DMS79 (cell line): ENCODE measurements at regions not wholly inside any gene's neighbourhood (a gene's known extent, or its start where the extent isn't known, plus 50 kb on each side); places are given as distances from the start of the nearest gene placed in this dataset.

Experiments
- DNase-seq: peaks from one replicate; lab custom pipeline; 2025; lab: John Stamatoyannopoulos, UW

DNA sequence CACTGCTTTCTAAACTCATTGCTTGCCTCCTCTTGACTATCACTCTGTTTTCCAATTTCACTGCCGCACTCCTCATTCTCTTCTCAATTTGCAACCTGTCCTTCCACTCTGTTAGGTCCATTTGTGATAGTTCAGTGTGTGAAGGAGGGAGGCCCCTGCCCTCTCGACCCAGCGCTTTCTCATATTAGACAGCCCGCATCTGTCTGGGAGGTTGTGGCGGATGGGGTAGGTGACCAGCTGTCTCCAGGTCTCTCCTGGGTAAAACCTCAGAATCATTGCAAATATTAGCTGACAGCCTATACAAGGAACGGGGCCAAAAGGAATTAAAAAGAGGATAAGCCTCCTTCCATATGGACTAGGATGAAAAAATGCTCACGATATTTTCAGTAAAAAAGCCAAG, 358.3 kb downstream of the SHQ1 start:
- no peak for DNase-seq

DNA sequence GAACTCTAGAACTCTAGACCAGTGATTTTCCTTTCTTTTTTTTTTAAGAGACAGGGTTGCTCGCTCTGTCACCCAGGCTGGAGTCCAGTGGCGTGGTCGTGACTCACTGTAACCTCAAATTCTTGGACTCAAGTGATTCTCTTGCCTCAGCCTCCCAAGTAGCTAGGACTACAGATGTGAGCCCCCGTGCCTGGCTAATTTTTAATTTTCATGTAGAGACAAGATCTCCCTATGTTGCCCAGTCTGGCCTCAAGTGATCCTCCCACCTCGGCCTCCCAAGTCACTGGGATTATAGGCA, 359.6 kb downstream of the SHQ1 start:
- DNase-seq: no peak

DNA sequence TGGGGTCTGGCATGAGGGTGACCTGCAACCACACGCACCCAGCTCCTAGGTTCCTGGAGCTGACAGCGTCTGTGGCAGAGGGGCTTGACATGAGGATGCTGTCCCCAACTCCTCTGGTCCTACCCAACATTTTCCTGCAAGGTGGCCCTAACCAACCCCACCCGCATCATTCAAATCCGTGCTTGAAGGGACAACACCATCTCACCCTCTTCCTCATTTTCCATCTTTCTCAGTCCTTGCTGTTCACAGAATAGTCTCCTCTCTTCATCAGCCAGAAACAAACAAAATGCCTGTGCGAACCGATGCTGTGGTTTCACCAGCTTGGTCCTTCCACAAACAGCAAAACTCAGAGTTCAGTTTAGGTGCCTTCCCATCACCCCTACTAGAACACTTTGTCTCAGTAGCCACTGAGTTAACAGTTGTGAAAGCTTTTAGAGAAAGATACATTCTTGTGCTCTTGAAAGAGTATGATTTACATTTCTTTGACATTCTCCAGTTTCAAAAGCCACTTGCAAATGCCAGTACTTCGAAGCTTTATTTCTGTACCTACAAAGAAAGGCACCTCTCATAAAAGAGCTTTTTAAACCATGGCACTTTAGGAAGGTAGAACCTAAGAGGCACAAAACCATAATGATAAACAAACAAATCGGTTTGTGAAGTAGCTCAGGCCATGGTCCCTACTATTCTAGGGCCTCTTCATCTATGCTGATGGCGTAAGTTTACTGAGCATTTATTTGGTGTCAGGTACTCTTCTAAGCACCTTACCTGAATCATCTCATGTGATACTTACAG, 360.1 kb downstream of the SHQ1 start:
- DNase-seq: peak; percentile 40

DNA sequence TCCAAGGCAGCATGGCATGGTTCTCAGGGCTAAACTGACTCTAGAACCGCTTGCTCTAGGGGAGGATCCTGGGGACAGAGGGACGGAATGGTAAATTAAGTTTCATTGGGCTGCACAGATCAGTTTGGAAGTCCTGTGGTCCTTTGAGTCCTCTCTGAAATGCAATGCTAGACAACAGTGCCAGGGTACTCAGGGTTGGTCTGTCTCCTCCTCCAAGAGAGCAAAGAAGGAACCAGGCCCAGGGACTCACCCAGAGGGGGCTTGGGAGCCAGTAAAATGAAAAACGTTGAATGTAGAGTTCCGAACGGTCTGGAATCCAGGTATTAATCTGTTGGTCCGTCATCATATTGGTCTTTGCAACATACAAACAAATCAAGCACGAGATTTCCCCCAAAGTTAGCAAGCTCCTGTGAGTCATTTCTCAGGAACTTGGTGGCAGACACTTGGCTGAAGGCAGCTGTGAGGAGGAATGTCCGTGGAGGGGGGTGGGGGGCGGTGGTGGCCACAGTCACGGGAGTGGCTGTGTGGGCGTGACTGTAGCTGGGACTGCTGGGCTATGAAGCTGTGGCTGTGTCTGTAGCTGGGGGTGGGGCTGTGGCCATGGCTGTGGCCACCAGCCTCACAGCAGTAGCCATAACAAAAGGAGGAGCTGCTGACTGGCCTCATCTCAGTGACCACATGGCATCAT, 361.0 kb downstream of the SHQ1 start:
- no peak for DNase-seq

DNA sequence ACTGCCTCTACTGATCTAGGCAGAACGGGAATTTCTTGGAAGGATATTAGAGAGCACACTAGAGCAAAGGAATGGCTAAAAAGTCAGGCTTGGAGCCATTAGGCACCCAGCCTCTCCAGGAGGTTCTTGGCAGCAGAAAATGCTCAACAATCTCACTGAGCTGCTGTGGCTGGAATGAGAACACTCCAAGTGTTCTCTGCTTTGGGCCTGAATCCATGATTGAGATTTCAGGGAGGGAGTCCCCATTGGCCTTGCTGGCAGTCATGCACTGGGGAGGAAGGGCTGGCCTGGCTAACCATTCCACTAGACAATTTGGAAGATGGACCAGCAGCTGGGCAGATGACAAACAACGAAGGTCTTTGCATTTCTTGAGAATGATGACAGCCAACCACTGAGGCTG, 362.6 kb downstream of the SHQ1 start:
- no peak for DNase-seq

DNA sequence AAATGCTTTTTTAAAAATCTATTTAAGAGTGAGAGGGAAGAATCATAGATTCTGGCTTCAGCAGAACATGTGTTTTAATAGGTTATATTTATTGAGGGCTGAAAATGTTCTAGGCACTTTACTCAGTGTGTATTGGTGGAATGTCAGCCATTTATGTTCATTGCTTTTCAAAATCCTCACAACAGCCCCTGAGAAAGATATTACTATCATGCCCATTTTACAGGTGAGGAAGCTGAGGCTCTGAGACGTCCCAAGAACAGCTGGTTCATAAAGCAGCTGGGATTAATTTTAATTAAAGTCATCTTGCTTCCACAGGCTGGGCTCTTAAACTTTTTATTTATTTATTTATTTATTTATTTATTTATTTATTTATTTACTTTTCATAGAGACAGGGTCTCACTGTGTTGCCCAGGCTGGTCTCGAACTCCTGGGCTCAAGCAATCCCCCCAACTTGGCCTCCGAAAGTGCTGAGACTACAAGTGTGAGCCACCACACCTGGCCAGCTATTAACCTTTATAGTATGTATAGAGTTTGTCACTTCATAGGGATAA, 364.6 kb downstream of the SHQ1 start:
- DNase-seq: no peak

DNA sequence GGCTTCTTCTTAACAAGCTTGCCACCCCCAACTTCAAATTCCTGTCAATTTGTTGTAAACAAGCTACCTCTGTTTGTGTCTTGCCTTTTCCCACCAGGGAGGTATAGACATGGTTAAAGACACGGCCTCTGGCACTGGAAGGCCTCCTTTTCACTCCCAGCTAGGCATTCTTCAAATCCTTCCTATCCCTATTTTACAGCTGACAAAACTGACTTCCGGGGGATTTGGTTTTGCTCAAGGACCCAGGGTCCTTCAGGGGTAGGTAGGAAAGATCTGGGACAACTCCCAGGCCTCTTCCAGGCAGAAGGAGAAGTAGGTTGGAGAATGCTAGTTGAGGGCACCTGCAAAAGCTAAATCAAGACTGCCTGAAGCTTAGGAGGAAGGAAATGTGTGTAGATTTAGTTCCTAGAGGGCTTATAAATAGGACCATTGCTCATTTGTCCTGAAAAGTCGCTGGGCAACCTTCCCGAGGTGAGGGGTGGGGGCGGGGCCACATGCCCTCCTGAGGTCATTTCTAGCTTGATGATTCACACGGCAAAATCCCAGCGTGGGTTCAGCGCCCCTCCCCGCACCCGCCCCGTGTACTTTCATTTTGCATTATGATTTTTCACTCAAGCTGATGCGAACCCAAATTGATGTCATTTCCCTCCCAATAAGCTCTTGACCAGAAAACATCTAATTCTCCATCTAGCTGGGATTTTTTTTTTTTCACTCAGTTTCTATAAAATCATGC, 365.5 kb downstream of the SHQ1 start:
- DNase-seq: no peak

DNA sequence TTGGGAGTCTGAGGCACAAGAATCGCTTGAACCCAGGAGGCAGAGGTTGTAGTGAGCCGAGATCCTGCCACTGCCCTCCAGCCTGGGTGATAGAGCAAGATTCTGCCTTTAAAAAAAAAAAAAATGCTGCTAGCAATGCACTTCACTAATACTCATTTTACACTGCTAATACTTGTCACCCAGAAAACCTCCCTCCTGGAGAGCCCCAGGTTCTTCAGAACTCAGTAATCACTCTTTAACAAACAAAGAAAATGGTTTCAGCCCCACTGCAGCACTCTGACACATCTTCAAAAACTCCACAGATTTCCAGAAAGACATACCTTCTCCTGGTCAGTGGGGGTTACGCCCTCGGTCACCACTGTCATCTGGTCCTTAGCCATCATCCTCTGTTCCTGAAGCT, 366.7 kb downstream of the SHQ1 start:
- DNase-seq: no peak

DNA sequence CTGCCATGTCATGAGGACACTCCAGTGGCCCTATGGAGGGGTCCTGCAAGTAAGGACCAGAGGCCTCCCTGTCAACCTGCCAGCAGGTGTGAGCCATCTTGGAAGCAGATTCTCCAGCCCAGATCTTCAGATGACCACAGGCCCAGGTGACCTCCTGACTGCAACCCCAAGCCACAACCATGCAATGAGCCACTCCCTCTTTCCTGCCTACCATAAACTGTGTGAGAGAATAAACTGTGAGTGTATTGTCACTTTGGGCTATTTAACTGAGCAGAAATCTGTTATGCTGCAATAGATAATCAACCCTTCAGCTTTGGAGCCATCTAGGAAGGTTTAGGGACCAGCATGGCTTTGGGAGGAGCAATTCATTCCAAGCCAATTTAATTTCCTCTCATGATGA, 367.9 kb downstream of the SHQ1 start:
- DNase-seq: no peak

DNA sequence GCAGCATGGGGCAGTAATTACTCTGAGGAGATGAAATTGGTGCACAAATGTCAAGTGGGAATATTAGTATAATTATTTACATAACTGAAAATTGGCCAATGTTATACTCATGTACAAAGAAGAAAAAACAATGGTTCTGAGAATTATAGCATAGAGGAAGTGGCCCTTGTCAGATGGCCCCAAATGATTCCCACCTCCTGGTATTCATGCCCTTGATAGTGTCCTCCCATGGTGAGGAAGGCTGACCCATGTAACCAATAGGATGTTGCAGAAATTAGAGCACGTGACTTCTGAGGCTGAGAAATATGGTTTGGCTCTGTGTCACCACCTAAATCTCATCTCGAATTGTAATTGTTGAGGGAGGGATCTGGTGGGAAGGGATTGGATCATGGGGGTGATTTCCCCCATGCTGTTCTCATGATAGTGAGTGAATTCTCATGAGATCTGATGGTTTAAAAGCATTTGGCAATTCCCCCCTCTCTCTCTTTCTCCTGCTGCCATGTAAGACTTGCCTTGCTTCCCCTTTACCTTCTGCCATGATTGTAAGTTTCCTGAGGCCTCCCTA, 368.5 kb downstream of the SHQ1 start:
- DNase-seq: no peak

DNA sequence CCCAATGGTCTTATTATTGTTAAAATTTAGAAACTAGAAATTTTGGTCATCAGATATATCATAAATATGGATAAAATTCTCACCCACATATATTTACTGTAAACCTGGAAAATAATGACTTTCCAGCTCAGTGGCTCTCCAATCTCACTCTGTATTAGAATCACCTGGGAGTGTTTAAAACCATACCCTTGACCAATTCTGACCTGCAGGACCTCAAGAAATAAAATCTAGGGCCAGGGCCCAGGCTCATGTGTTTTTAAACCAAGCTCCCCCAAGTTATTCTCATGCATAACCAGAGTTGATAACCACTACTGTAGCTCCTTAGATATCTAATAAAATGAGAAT, 372.1 kb downstream of the SHQ1 start:
- no peak for DNase-seq

DNA sequence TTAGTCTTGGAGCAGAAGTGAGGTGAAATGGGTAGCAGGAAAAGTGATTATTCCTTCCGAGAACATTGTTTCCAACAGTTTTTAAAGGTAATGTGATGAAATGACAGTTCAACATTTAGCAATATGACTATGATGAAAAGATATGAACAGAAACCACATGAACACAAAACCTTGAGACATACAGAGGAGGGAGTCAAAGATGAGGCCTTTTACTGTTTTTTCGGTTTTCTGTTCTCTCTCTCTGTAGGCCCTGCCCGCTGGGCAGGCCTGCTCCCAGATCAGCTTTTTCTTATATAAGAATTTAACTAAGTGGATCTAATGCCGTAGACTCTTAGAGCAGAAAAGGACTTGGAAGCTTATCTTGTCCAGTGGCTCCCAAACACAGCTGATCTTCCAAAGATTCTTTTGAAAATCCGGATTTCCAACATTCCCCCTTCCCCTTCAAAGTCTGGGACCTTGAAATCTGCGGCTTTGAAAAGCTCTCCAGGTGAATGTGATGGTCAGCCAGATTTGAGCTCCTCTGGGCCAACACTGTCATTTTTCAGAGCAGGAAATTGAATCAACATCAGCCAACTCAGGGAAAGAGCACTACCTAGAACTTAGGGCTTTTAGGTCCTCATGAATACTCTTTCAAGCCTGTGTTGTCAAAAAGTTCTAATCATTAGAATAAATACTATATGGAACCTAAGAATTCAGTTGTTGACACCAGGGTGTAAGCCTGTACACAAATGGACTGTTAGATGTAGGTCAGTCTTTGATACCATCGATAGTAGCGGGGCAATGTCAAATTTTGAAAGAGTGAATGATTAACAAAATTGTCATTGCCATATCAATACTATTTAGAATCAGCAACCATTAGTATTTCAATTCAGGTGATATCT, 372.7 kb downstream of the SHQ1 start:
- DNase-seq: no peak

DNA sequence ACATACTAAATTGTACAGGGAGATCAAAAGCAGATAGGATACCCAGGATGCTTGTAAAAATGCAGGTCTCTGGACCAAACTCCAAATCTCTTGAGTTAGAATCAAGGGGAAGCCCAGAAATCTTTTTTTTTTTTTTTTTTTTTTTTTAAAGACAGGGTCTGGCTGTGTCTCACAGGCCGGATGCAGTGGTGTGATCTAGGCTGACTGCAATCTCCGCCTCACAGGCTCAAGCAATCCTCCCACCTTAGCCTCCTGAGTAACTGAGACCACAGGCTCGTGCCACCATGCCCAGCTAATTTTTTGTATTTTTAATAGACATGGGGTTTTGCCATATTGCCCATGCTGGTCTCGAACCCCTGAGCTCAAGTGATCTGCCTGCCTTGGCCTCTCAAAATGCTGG, 373.5 kb downstream of the SHQ1 start:
- DNase-seq: no peak

DNA sequence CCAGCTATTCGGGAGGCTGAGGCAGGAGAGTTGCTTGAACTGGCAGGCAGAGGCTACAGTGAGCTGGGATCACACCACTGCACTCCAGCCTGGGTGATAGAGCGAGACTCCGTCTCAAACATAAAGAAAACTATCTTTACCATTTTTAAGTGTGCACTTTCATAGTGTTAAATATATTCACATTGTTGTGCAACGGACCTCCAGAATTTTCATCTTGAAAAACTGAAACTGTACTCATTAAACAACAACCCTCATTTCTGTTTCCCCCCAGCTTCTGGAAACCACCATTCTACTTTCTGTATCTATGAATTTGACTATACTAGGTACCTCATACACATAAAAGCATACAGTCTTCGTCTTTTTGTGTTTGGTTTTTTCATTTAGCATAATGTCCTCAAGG, 375.1 kb downstream of the SHQ1 start:
- DNase-seq: no peak

DNA sequence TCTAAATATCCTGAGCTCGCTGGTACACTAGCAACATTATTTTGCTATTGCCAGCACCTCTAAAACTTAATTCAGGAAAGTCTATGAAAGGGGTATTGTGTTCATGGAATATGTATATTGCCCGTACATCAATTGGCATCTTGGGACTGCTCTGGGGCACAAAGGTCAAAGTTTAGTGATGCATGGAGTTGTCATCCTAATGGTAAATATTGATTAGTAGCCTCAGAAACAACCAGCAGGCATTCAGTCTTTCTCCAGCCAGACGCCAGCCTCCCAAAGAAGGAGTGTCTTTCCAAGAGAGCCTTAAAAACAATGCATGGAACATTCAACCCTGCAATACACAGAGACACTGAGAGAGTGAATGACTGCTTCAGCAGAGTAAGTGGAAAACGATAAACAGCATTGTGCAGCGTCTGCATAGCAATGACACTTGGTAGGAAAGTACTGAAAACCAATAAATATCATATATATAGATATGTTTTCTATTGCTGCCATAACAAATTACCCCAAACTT, 377.3 kb downstream of the SHQ1 start:
- no peak for DNase-seq

DNA sequence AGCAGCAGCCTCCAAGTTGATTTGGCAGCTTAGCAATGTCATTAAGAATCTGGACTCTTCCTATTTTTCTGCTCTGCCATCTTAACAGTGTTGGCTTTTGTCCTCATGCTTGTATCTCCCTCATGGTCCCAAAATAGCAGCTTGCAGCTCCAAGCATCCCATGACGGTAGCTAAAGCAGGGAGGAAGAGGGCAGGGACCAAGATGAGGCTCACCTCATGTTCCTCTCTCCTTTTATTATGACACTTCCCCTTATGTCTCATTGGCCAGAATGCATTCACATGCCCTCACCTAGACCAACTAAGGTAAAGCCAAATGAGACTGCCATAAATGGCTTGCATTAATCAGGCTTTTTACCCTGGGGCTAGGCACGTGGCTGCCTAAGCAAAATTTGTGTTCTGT, 382.4 kb downstream of the SHQ1 start:
- no peak for DNase-seq

DNA sequence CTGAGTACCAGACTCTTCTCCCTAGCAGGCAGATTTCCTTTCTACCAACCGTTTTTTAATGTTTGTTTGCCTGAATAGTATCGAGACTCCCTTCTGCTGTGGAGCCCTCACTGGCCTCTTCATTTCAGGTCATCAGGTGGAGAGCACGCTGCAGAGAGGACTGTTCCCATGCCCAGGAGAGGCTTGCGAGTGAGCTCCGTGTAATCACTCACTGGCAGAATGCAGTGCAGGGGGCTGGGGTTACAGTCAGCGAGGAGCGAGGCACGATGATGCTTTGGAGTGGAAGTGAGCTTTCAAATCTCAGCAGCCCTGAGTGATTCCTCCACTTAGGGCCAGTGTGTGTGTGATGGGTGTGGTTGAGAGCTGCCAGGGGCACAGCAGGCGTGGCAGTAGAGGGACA, 385.2 kb downstream of the SHQ1 start:
- DNase-seq: no peak

DNA sequence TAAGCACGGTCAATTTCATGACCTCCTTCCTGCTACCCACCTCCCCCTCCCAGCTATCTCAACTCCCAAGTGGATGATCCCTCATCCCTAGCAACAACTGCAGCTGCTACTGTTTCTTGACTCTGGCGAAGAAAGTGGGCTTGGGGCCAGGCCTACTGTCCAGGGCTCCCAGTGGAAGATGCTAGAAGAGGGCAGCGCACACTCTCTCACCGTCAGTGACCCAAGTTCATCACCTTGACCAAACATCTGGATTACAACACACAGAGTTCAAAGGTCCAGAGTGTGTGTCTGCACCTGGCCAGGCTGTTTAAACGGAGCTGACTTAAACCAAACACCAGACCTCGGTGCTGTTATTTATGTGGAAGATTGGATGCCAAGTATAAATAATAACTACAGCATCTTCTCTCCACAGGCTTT, 385.6 kb downstream of the SHQ1 start:
- DNase-seq: no peak

DNA sequence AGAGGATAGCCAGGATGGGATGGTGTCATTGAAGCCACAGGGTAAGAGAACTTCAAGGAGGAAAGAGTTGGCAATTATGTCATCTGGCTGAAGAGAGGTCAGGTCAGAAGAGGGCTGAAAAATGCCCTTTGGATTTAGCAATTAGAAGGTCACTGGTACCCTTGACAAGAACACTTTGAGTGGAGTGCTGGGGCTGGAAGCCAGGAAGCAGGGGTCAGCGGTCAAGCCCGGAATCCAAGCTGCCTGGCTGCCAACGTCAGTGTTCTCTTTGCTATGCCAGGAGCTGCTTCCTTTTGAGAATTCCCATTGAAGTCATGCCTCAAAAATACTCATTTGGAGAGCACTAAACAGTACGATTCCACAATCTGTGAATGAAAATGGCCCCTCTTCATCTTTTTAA, 386.5 kb downstream of the SHQ1 start:
- no peak for DNase-seq

DNA sequence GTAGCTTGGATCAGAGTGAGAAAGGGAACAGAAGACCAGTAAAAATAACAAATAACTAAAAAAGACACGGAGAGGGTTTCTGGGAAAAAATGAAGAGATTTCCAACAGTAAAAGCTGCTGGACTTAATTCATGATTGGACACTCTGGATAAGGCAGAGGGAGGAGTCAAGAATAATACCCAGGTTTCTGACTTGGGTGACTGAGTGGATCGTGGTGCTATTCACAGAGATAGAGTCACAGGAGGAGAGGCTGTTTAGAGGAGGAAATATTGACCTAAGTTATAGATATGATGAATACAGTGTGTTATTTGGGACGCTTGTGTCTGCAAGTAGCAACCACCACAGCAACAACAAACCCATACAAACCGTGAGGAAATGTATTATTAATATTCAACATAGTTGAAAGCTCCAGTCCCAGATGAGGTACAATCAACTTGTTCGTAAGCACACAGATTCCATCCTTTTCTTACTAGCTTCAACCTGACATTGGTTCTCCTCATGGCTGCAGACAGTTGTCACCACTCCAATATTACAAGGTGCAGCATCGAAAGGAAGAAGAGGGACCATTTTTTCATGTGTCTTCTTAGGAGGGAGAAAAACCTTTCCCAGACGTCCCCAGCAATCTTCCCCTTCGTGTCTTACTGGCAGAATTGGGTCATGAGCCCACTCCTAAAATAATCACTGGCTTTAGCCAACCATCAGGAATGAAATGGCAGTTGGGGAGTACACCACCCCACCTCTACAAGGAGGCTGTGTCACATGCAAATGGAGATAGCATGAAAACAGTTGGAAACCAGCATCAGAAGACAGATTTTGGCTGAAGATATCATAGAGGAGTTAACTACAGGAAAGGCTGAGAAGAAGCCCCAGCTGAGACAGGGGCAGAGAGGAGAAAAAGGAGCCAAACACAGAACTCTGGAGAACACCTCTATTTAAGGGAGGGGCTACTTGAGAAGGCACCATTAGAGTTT, 387.8 kb downstream of the SHQ1 start:
- no peak for DNase-seq
